ENCODE measurements at regions not wholly inside any gene's neighbourhood (a gene's known extent, or its start where the extent isn't known, plus 50 kb on each side); places are given as distances from the start of the nearest gene placed in this dataset.
"Not testable (repeated sequence)": the region's sequence is repeated elsewhere in the genome, so short reads cannot be mapped to it uniquely, and the experiment has no call there.

- DNase-seq (ENCODE audit: low read depth): no peak
Observed at GRCh38 chr5:62778316-62779009, 199.8 kb downstream of the LRRC70 start.

- DNase-seq (ENCODE audit: low read depth): not testable (repeated sequence)
Observed at GRCh38 chr5:62777081-62777480, 198.5 kb downstream of the LRRC70 start.

- not testable (repeated sequence) for DNase-seq (ENCODE audit: low read depth)
Observed at GRCh38 chr5:62776592-62776991, 198.0 kb downstream of the LRRC70 start.

- DNase-seq (ENCODE audit: low read depth): no peak
Observed at GRCh38 chr5:62773460-62773859, 194.8 kb downstream of the LRRC70 start.

- DNase-seq (ENCODE audit: low read depth): no peak
Observed at GRCh38 chr5:62771341-62771740, 192.7 kb downstream of the LRRC70 start.

GRCh38 chr5:62767650-62768049 is 189.0 kb downstream of the LRRC70 start:
- DNase-seq (ENCODE audit: low read depth): no peak

GRCh38 chr5:62767077-62767476 is 188.5 kb downstream of the LRRC70 start:
- no peak for DNase-seq (ENCODE audit: low read depth)

GRCh38 chr5:62762503-62762902 is 183.9 kb downstream of the LRRC70 start:
- no peak for DNase-seq (ENCODE audit: low read depth)

GRCh38 chr5:62757686-62758085 is 179.1 kb downstream of the LRRC70 start:
- not testable (repeated sequence) for DNase-seq (ENCODE audit: low read depth)

- not testable (repeated sequence) for DNase-seq (ENCODE audit: low read depth)
Observed at GRCh38 chr5:62752998-62753367, 174.4 kb downstream of the LRRC70 start.

GRCh38 chr5:62752056-62752997 is 173.7 kb downstream of the LRRC70 start:
- not testable (repeated sequence) for DNase-seq (ENCODE audit: low read depth)

- DNase-seq (ENCODE audit: low read depth): no peak
Observed at GRCh38 chr5:62742207-62742606, 163.6 kb downstream of the LRRC70 start.

- no peak for DNase-seq (ENCODE audit: low read depth)
Observed at GRCh38 chr5:62741761-62742160, 163.1 kb downstream of the LRRC70 start.

- DNase-seq (ENCODE audit: low read depth): no peak
Observed at GRCh38 chr5:62737766-62738165, 159.1 kb downstream of the LRRC70 start.

GRCh38 chr5:62732677-62733121 is 154.1 kb downstream of the LRRC70 start:
- DNase-seq (ENCODE audit: low read depth): no peak

GRCh38 chr5:62731022-62731421 is 152.4 kb downstream of the LRRC70 start:
- no peak for DNase-seq (ENCODE audit: low read depth)

- DNase-seq (ENCODE audit: low read depth): no peak
Observed at GRCh38 chr5:62729675-62730074, 151.1 kb downstream of the LRRC70 start.

GRCh38 chr5:62727861-62728260 is 149.2 kb downstream of the LRRC70 start:
- DNase-seq (ENCODE audit: low read depth): no peak

GRCh38 chr5:62727184-62727583 is 148.6 kb downstream of the LRRC70 start:
- DNase-seq (ENCODE audit: low read depth): no peak

- no peak for DNase-seq (ENCODE audit: low read depth)
Observed at GRCh38 chr5:62722360-62722759, 143.7 kb downstream of the LRRC70 start.

- DNase-seq (ENCODE audit: low read depth): no peak
Observed at GRCh38 chr5:62720031-62720441, 141.4 kb downstream of the LRRC70 start.

GRCh38 chr5:62719061-62719720 is 140.6 kb downstream of the LRRC70 start:
- DNase-seq (ENCODE audit: low read depth): no peak

GRCh38 chr5:62718324-62718723 is 139.7 kb downstream of the LRRC70 start:
- no peak for DNase-seq (ENCODE audit: low read depth)

All from stromal cell of bone marrow (primary cell).